Spinal cord (tissue), 9 donors: ENCODE measurements at regions not wholly inside any gene's neighbourhood (a gene's known extent, or its start where the extent isn't known, plus 50 kb on each side); places are given as distances from the start of the nearest gene placed in this dataset.

Experiments
- DNase-seq, 6 donors: peaks; one replicate each; pipeline versions ENCODE4 v3.0.0 to v3.0.0-alpha.2; 2013 to 2015; ENCODE audit warnings: low spot score in 6 of 6, low read depth in 4 of 6
- H3K27ac ChIP-seq: one replicate; pipeline ENCODE4 v1.5.1; 2013; ENCODE audit warnings: low read depth, low read length, control low read depth
- H3K27me3 ChIP-seq: one replicate; pipeline ENCODE4 v1.6.1; 2013; ENCODE audit warnings: low read length; ENCODE audit not compliant: control insufficient read depth, insufficient read depth
- H3K36me3 ChIP-seq: one replicate; pipeline ENCODE4 v1.6.1; 2013; ENCODE audit warnings: low read length; ENCODE audit not compliant: control insufficient read depth, insufficient read depth
- H3K4me1 ChIP-seq: one replicate; pipeline ENCODE4 v1.6.1; 2013; ENCODE audit warnings: low read length; ENCODE audit not compliant: control insufficient read depth, insufficient read depth
- H3K4me3 ChIP-seq: one replicate; pipeline ENCODE4 v1.5.1; 2013; ENCODE audit warnings: low read depth, low read length, control low read depth
- H3K9me3 ChIP-seq: one replicate; pipeline ENCODE4 v1.6.1; 2013; ENCODE audit warnings: low read length; ENCODE audit not compliant: control insufficient read depth, insufficient read depth
- WGBS: methylation state at CpG from one replicate; pipeline ENCODE4 v1.1.5; 2013; ENCODE audit warnings: missing lambda C conversion rate; ENCODE audit not compliant: insufficient coverage; 5-methylcytosine and 5-hydroxymethylcytosine counted together
- donor health status: healthy.

DNA sequence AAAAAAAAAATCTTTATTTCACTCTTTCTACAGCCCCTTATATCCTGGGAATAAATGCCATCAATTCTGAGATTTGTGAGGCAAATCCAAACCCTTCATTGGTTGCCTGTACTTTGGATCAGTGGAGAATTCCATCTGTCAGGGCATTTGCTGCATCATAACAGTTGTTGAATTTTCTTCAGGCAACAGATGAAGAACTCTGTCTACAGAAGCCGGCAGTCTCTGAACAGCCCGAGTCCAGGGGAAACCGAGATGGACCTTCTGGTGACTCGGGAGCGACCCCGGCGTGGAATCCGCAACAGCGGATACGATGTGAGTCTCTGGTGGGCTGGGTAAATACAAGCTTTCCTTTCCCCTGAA lies 82.3 kb downstream of the C11orf91 start:
- no peak overlapping the region for H3K27ac ChIP-seq
- no peaks in the 10 kb centered on the region for H3K27me3 ChIP-seq
- peaks cover 2% of the 10 kb centered on the region for H3K9me3 ChIP-seq
- DNase-seq: peak in 2 of 6 donors; percentile 38 to 62
- WGBS: 83% methylated on average over 10 of the region's 10 CpGs
- peaks cover 5% of the 10 kb centered on the region for H3K36me3 ChIP-seq
- H3K4me1 ChIP-seq: peaks cover 4% of the 10 kb centered on the region
- H3K4me3 ChIP-seq: no peak overlapping the region

DNA sequence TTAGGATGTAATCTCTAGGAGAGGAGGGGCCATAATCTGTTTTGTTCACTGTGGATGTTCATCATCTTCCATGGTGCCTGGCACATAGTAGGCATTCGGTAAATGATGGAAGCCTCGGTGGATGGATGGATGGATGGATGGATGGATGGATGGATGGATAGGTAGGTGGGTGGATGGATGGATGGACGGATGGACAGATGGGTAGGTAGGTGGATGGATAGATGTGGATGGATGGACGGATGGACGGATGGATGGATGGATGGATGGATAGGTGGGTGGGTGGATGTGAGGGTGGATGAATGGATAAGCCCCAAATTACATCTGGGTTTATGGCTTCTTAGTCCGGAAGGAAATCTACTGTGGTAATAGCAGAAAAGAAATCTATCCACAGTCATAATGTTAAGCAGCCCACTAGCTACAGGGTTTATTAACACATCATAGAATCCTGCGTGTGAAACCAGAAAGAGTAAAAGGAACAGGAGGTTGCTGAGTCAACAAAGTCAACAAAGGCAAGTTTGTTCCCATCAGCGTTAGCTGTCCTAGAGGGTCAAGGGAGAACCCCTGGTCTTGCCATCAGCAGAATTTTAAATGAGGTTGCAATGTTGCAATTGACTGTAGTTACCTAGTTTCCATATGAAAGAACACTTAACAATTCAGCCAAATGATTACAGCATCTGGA lies 82.8 kb downstream of the C11orf91 start:
- H3K36me3 ChIP-seq: peaks cover 5% of the 10 kb centered on the region
- H3K27me3 ChIP-seq: no peaks in the 10 kb centered on the region
- peaks cover 2% of the 10 kb centered on the region for H3K9me3 ChIP-seq
- no peak overlapping the region for H3K4me3 ChIP-seq
- DNase-seq: peak in 1 of 6 donors; percentile 38
- no peak overlapping the region for H3K27ac ChIP-seq
- WGBS: 94% methylated on average over 4 of the region's 8 CpGs
- peaks cover 4% of the 10 kb centered on the region for H3K4me1 ChIP-seq

GRCh38 chr11:33616552-33616951 lies 84.1 kb downstream of the C11orf91 start:
- Histone ChIP-seq H3K4me3 (no peak overlapping the region), H3K9me3 (peaks cover 2% of the 10 kb centered on the region), H3K4me1 (peaks cover 4% of the 10 kb centered on the region), H3K27me3 (no peaks in the 10 kb centered on the region), H3K36me3 (peaks cover 2% of the 10 kb centered on the region), H3K27ac (no peak overlapping the region)
- no peak for DNase-seq
- whole genome bisulfite sequencing: 85% methylated on average over 4 of the region's 5 CpGs

DNA sequence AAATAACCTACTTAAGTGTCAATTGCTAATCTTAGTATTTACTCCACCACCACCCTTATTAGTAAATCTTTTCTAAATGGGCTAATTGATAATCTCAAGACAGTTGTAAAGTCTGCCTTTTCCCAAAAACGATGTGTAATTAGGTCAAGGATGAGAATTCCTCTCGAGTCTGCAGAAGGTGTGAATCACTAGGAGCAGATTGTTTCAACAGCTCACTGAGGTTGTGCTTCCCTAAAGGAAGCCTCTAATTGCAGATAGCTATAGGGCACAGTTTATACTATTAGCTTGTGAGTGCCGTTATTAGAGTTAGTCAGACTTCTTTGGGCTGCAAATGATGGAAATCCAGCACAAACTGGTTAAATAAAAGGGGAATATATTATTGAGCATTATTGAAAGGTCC lies 84.9 kb downstream of the C11orf91 start:
- Histone ChIP-seq H3K4me1 (peaks cover 4% of the 10 kb centered on the region), H3K9me3 (peaks cover 2% of the 10 kb centered on the region), H3K27me3 (no peaks in the 10 kb centered on the region), H3K4me3 (no peak overlapping the region), H3K36me3 (peaks cover 2% of the 10 kb centered on the region), H3K27ac (no peak overlapping the region)
- 78% methylated on average over 3 of the region's 3 CpGs for WGBS
- no peak for DNase-seq

DNA sequence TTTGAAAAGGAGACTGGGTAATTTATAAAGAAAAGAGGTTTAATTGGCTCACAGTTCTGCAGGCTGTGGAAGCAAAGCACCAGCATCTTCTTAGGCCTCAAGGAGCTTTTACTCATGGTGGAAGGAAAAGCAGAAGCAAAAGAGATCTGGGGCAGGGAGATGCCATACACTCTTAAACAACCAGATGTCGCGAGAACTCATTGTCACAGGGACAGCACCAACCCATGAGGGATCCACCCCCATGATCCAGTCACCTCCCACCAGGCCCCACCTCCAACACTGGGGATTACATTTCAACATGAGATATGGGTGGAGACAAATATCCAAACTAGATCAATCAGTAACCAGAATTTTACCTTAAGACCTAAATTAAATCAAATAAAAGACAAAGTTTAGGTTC lies 87.2 kb downstream of the C11orf91 start:
- Histone ChIP-seq H3K27me3 (no peaks in the 10 kb centered on the region), H3K4me3 (no peak overlapping the region), H3K27ac (no peak overlapping the region), H3K9me3 (peaks cover 2% of the 10 kb centered on the region), H3K4me1 (peaks cover 4% of the 10 kb centered on the region), H3K36me3 (peaks cover 9% of the 10 kb centered on the region)
- no CpG with 5 or more reads among the region's 2 CpGs for WGBS
- DNase-seq: no peak

DNA sequence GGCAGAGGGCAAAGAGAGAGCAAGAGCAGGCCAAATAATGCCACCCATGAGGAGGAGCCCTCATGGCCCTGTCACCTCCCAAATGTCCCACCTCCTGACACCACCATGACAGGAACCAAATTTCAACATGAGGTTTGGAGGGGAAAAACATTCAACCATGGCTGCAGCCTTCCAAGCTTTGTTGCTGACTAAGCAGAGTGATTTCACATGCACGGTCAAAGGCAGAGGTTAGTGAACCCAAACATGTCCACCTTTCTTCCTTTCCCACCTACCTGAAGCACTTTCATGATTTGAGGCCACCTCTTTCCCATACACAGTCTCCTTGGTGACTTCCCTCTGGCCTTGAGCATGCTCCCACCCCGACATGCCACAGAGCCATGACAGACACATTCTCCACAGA lies 89.7 kb downstream of the C11orf91 start:
- Histone ChIP-seq H3K27me3 (no peaks in the 10 kb centered on the region), H3K4me3 (no peak overlapping the region), H3K27ac (no peak overlapping the region), H3K36me3 (peaks cover 12% of the 10 kb centered on the region), H3K4me1 (no peaks in the 10 kb centered on the region), H3K9me3 (peaks cover under 1% of the 10 kb centered on the region)
- no peak for DNase-seq
- 75% methylated on average over 1 of the region's 2 CpGs for WGBS

- no peak overlapping the region for H3K27ac ChIP-seq
- no peak overlapping the region for H3K4me3 ChIP-seq
- peaks cover 9% of the 10 kb centered on the region for H3K36me3 ChIP-seq
- H3K9me3 ChIP-seq: no peaks in the 10 kb centered on the region
- DNase-seq: no peak
- H3K4me1 ChIP-seq: no peaks in the 10 kb centered on the region
- no peaks in the 10 kb centered on the region for H3K27me3 ChIP-seq
Measured at GRCh38 chr11:33608386-33608785, 92.2 kb downstream of the C11orf91 start.

DNA sequence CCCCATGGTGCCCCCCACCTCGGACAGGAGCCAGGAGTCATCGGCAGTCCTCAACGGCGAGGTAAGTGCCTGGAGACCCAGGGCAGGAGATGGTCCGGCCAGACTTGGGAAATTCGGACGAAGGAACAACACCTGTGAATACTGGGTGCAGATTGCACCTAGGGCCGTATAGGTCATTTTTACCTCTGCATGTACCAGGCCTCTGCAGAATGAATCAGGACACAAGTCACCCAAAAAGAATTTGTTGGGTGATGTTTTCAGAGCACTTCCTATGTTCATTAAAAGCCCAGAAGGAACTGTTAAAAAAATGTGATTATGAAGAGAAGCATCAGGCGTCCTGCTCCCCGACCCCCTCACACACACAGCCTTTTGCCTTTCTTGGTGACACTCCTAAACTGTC lies 93.9 kb downstream of the C11orf91 start:
- Histone ChIP-seq H3K4me1 (no peaks in the 10 kb centered on the region), H3K27ac (no peak overlapping the region), H3K4me3 (no peak overlapping the region), H3K9me3 (no peaks in the 10 kb centered on the region), H3K36me3 (peaks cover 9% of the 10 kb centered on the region), H3K27me3 (no peaks in the 10 kb centered on the region)
- DNase-seq: no peak
- WGBS: 94% methylated on average over 7 of the region's 10 CpGs

DNA sequence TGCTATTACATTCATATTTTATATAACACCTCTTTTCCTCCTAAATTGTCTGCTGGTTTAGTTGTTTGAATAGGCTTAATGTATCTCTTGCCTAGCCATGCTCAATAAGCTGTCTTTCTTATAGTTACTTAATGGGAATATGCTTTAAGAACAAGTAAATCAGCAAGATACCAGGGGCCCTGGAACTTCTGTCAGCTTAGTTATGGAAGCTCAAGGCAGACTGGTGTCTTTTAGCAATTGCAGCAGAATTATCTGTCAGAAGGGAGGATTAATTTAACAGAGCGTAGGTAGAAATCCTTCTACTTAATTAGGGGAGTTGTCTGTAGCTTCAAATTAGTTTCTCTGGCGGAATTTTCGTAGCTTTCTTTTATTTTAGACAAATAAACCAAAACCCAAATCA lies 94.9 kb downstream of the C11orf91 start:
- Histone ChIP-seq H3K27ac (no peak overlapping the region), H3K27me3 (no peaks in the 10 kb centered on the region), H3K4me1 (no peaks in the 10 kb centered on the region), H3K36me3 (peaks cover 9% of the 10 kb centered on the region), H3K4me3 (no peak overlapping the region), H3K9me3 (no peaks in the 10 kb centered on the region)
- no CpG with 5 or more reads among the region's 3 CpGs for WGBS
- DNase-seq: peak in 1 of 6 donors; percentile 51

DNA sequence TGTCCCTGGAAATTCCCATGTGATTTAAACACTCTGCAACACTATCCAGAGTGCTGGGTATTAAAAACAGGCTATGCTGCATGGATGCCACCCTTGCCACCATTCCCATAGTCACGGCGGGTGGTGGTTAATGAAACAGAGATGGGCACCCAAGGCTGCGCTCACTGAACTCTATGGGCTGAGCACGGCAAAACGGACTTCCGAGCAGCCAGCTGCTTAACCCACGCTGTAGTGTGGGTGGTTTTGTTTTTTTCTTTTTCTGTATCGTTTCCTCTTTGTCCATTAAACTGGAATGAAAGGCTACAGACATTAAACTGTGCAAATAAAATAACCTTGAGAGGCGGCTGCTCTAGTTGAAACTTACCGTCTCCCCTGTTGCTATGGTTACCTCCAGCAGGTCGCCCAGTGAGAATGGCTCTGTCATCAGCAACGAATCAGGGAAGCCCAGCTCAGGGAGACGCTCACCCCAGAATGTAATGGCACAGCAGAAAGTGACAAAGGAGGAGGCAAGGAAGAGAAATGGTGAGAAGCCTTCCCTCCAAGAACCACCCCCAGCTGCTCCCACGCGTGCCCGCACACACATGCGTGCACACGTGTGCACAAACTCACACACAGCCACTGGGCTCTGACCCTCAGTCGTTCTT lies 102.1 kb downstream of the C11orf91 start:
- Histone ChIP-seq H3K4me1 (peaks cover 12% of the 10 kb centered on the region), H3K4me3 (no peak overlapping the region), H3K27ac (no peak overlapping the region), H3K9me3 (no peaks in the 10 kb centered on the region), H3K27me3 (no peaks in the 10 kb centered on the region), H3K36me3 (peaks cover 4% of the 10 kb centered on the region)
- DNase-seq: peak; percentile 36 to 97 (median 62)
- 3% methylated on average over 10 of the region's 19 CpGs for WGBS
